C4-2B (cell line): ENCODE measurements at regions not wholly inside any gene's neighbourhood (a gene's known extent, or its start where the extent isn't known, plus 50 kb on each side); places are given as distances from the start of the nearest gene placed in this dataset.

Experiments used
- ZFX ChIP-seq: fragments of 450-650 bp; IDR thresholded peaks from 2 replicates; pipeline ENCODE4 v1.6.1; 2017
- TF ChIP-seq, protein P1 (sequence below): fragments of 450-650 bp; conservative IDR thresholded peaks from 2 replicates; pipeline ENCODE4 v1.5.1; 2017; ENCODE audit warnings: mild to moderate bottlenecking

DNA sequence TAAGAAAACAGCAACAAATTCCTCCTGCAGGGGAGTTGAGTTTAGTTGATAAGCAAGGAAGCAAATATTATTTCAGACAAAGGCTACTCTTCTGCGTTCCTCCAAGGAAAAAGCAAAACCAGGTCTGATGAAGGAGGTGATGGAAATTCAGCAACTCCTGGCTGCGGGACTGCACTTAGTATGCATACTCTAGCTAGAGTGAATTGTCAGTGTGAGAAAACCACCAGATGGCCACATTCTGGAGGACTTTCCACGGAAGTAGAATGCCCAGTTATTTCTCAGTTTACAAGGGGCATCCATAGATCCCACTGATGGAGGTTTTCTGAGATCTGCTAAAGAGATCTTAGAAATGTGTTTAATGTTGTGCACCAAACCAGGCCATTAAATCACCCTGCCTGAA lies 338.6 kb upstream of the PUDP start:
- TF ChIP-seq, protein P1, sequence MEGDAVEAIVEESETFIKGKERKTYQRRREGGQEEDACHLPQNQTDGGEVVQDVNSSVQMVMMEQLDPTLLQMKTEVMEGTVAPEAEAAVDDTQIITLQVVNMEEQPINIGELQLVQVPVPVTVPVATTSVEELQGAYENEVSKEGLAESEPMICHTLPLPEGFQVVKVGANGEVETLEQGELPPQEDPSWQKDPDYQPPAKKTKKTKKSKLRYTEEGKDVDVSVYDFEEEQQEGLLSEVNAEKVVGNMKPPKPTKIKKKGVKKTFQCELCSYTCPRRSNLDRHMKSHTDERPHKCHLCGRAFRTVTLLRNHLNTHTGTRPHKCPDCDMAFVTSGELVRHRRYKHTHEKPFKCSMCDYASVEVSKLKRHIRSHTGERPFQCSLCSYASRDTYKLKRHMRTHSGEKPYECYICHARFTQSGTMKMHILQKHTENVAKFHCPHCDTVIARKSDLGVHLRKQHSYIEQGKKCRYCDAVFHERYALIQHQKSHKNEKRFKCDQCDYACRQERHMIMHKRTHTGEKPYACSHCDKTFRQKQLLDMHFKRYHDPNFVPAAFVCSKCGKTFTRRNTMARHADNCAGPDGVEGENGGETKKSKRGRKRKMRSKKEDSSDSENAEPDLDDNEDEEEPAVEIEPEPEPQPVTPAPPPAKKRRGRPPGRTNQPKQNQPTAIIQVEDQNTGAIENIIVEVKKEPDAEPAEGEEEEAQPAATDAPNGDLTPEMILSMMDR = no peak
- no peak for TF ChIP-seq ZFX
